Astrocyte (in vitro differentiated cells and primary cell): ENCODE measurements at regions not wholly inside any gene's neighbourhood (a gene's known extent, or its start where the extent isn't known, plus 50 kb on each side); places are given as distances from the start of the nearest gene placed in this dataset.

Source experiments
- DNase-seq: peaks from one replicate; pipeline ENCODE4 v3.0.0-alpha.2; 2010; ENCODE audit warnings: low read depth
- FAIRE-seq: peaks from 2 replicates; lab custom pipeline; 2011; peaks lifted over from hg19 to GRCh38; lab: Jason Lieb, UNC
- H2AFZ ChIP-seq: 2 replicates; pipeline ENCODE4 v1.6.0; 2012; ENCODE audit warnings: low read depth, low read length, inconsistent platforms
- H3K27ac ChIP-seq: 2 replicates; pipeline ENCODE4 v1.5.1; 2011; ENCODE audit warnings: low read depth, low read length, inconsistent platforms
- H3K27me3 ChIP-seq: 2 replicates; pipeline ENCODE4 v1.6.0; 2011; ENCODE audit warnings: low read length, inconsistent platforms; ENCODE audit not compliant: insufficient read depth
- H3K36me3 ChIP-seq: 2 replicates; pipeline ENCODE4 v1.5.1; 2011; ENCODE audit warnings: low read length, inconsistent platforms; ENCODE audit not compliant: insufficient read depth
- H3K4me1 ChIP-seq: 2 replicates; pipeline ENCODE4 v1.5.1; 2011; ENCODE audit warnings: low read length, inconsistent platforms; ENCODE audit not compliant: insufficient read depth
- H3K4me2 ChIP-seq: 2 replicates; pipeline ENCODE4 v1.6.0; 2012; ENCODE audit warnings: low read length, inconsistent platforms
- H3K4me3 ChIP-seq: 2 replicates; pipeline ENCODE4 v1.5.1; 2011; ENCODE audit warnings: low read depth, mild to moderate bottlenecking, low read length, inconsistent platforms; ENCODE audit not compliant: insufficient read depth
- H3K79me2 ChIP-seq: 2 replicates; pipeline ENCODE4 v1.6.0; 2012; ENCODE audit warnings: mild to moderate bottlenecking, low read length, inconsistent platforms; ENCODE audit not compliant: insufficient read depth
- H3K9ac ChIP-seq: 2 replicates; pipeline ENCODE4 v1.6.0; 2012; ENCODE audit warnings: mild to moderate bottlenecking, low read length, inconsistent platforms
- H3K9me3 ChIP-seq: 2 replicates; pipeline ENCODE4 v1.5.1; 2012; ENCODE audit warnings: low read depth, mild to moderate bottlenecking, low read length, inconsistent platforms; ENCODE audit not compliant: insufficient read depth
- H4K20me1 ChIP-seq: 2 replicates; pipeline ENCODE4 v1.6.0; 2012; ENCODE audit warnings: low read length, inconsistent platforms; ENCODE audit not compliant: insufficient read depth
- H3K27ac Mint-ChIP-seq: one replicate; pipeline ENCODE4 v1.8.0; 2021; ENCODE audit warnings: mild to moderate bottlenecking, mixed read lengths; ENCODE audit not compliant: unreplicated experiment
- H3K27me3 Mint-ChIP-seq: one replicate; pipeline ENCODE4 v1.8.0; 2021; ENCODE audit warnings: low read depth, mixed read lengths; ENCODE audit not compliant: unreplicated experiment
- H3K36me3 Mint-ChIP-seq: one replicate; pipeline ENCODE4 v1.8.0; 2021; ENCODE audit warnings: low read depth, mixed read lengths; ENCODE audit not compliant: unreplicated experiment
- H3K4me1 Mint-ChIP-seq: one replicate; pipeline ENCODE4 v1.8.0; 2021; ENCODE audit warnings: low read depth, mixed read lengths; ENCODE audit not compliant: unreplicated experiment
- H3K4me3 Mint-ChIP-seq: one replicate; pipeline ENCODE4 v1.8.0; 2021; ENCODE audit warnings: mild to moderate bottlenecking, moderate library complexity, mixed read lengths; ENCODE audit not compliant: unreplicated experiment
- H3K9me3 Mint-ChIP-seq: one replicate; pipeline ENCODE4 v1.8.0; 2021; ENCODE audit warnings: mild to moderate bottlenecking, mixed read lengths; ENCODE audit not compliant: unreplicated experiment
- CTCF ChIP-seq: IDR thresholded peaks from 2 replicates; pipeline ENCODE4 v1.5.1; 2011; ENCODE audit warnings: low read depth, mild to moderate bottlenecking, inconsistent platforms, low read length, moderate library complexity; ENCODE audit not compliant: insufficient read depth
- EZH2 ChIP-seq: IDR thresholded peaks from 2 replicates; pipeline ENCODE4 v1.6.1; 2012; ENCODE audit warnings: mild to moderate bottlenecking, low read length, inconsistent platforms; ENCODE audit not compliant: insufficient read depth

GRCh38 chr2:129765678-129766351 lies 213.7 kb upstream of the RAB6C start:
- TF ChIP-seq EZH2 (no peak), CTCF (no peak)
- H3K9me3 ChIP-seq = no peaks in the 10 kb centered on the region

GRCh38 chr2:129766374-129766993 lies 213.0 kb upstream of the RAB6C start:
- no peak for DNase-seq
- H3K27ac Mint-ChIP-seq = no peak overlapping the region

More at GRCh38 chr2:129765678-129766351, 213.7 kb upstream of the RAB6C start:
- Mint-ChIP-seq H3K9me3 (no peaks in the 10 kb centered on the region), H3K4me3 (no peak overlapping the region), H3K4me1 (no peaks in the 10 kb centered on the region), H3K36me3 (no peaks in the 10 kb centered on the region), H3K27ac (no peak overlapping the region), H3K27me3 (peaks cover 25% of the 10 kb centered on the region)
- H3K4me2 ChIP-seq = no peak overlapping the region
- H3K4me1 ChIP-seq = no peaks in the 10 kb centered on the region
- H3K36me3 ChIP-seq = no peaks in the 10 kb centered on the region
- no peak for FAIRE-seq
- no peaks in the 10 kb centered on the region for H3K79me2 ChIP-seq
- H3K27ac ChIP-seq = no peak overlapping the region
- no peaks in the 10 kb centered on the region for H4K20me1 ChIP-seq
- no peak overlapping the region for H2AFZ ChIP-seq
- H3K4me3 ChIP-seq = no peak overlapping the region
- H3K9ac ChIP-seq = no peak overlapping the region
- no peak for DNase-seq
- H3K27me3 ChIP-seq = no peaks in the 10 kb centered on the region

More at GRCh38 chr2:129766374-129766993, 213.0 kb upstream of the RAB6C start:
- Mint-ChIP-seq H3K36me3 (no peaks in the 10 kb centered on the region), H3K4me1 (no peaks in the 10 kb centered on the region), H3K4me3 (no peak overlapping the region), H3K27me3 (peaks cover 28% of the 10 kb centered on the region), H3K9me3 (no peaks in the 10 kb centered on the region)
- TF ChIP-seq EZH2 (no peak), CTCF (no peak)
- Histone ChIP-seq H3K4me1 (no peaks in the 10 kb centered on the region), H2AFZ (no peak overlapping the region), H3K9me3 (no peaks in the 10 kb centered on the region), H3K79me2 (no peaks in the 10 kb centered on the region), H3K4me3 (no peak overlapping the region), H3K27me3 (no peaks in the 10 kb centered on the region), H3K4me2 (no peak overlapping the region), H3K27ac (no peak overlapping the region), H3K36me3 (no peaks in the 10 kb centered on the region), H3K9ac (no peak overlapping the region), H4K20me1 (no peaks in the 10 kb centered on the region)
- no peak for FAIRE-seq
